ENCODE measurements at regions not wholly inside any gene's neighbourhood (a gene's known extent, or its start where the extent isn't known, plus 50 kb on each side); places are given as distances from the start of the nearest gene placed in this dataset.
"Not testable (repeated sequence)": the region's sequence is repeated elsewhere in the genome, so short reads cannot be mapped to it uniquely, and the experiment has no call there.

DNA sequence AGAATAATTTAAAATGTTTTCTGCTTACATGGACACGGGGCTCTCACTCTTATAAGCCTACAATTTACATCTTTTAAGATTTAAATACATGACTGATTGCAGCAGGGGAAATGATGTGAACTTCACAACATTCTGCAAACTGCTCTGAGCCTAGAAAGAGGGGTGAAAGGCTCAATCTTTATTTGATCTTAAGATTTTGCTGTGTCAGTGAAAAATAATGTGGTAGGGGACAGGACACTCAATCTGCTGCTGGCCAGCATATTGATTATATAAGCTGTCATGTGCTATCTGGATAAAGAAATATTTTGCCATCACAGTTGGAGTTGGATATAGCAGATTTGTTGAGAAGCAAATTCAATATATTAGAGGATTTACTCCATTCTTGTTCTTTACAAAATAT lies 2210.5 kb downstream of the PCDH7 start:
- Mint-ChIP-seq H3K9me3 (ENCODE audit: low read depth, unreplicated experiment) (peaks cover 2% of the 10 kb centered on the region), H3K4me3 (ENCODE audit: low read depth, unreplicated experiment) (no peak overlapping the region), H3K27ac (ENCODE audit: unreplicated experiment) (no peak overlapping the region), H3K36me3 (ENCODE audit: insufficient read depth, unreplicated experiment) (no peaks in the 10 kb centered on the region), H3K27me3 (ENCODE audit: unreplicated experiment) (no peaks in the 10 kb centered on the region), H3K4me1 (ENCODE audit: low read depth, unreplicated experiment) (no peaks in the 10 kb centered on the region)
- TF ChIP-seq, protein P1, sequence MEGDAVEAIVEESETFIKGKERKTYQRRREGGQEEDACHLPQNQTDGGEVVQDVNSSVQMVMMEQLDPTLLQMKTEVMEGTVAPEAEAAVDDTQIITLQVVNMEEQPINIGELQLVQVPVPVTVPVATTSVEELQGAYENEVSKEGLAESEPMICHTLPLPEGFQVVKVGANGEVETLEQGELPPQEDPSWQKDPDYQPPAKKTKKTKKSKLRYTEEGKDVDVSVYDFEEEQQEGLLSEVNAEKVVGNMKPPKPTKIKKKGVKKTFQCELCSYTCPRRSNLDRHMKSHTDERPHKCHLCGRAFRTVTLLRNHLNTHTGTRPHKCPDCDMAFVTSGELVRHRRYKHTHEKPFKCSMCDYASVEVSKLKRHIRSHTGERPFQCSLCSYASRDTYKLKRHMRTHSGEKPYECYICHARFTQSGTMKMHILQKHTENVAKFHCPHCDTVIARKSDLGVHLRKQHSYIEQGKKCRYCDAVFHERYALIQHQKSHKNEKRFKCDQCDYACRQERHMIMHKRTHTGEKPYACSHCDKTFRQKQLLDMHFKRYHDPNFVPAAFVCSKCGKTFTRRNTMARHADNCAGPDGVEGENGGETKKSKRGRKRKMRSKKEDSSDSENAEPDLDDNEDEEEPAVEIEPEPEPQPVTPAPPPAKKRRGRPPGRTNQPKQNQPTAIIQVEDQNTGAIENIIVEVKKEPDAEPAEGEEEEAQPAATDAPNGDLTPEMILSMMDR (IDR thresholded peaks at IDR 0.05; ENCODE audit: unreplicated experiment) = no peak
- DNase-seq = no peak
- no TSS peak for BruUV-seq (replicated peaks)
- CTCF ChIA-PET = no interaction called here
- intact Hi-C loops (cut with micrococcal nuclease; ENCODE audit: unreplicated experiment) = no loop called here

DNA sequence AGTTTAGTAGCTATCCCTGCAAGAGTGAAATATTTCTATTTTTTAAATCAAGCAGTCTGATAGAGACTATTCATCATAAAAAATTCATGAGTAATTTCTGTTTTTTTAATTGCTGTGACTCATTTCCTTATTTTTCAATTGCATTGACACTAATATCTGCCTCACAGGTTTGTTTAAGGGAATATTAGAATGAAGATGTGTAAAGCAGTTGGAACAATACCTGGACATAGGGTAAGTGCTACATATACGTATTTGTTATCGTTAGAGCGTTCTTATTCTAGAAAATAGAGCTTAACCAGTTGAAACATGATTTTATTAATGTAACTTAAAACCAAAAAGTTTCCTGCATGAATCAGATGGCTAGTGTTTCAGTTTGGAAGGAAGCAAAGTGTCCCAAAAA lies 2211.3 kb downstream of the PCDH7 start:
- no TSS peak for BruUV-seq (replicated peaks)
- Mint-ChIP-seq H3K36me3 (ENCODE audit: insufficient read depth, unreplicated experiment) (no peaks in the 10 kb centered on the region), H3K27me3 (ENCODE audit: unreplicated experiment) (no peaks in the 10 kb centered on the region), H3K9me3 (ENCODE audit: low read depth, unreplicated experiment) (peaks cover 2% of the 10 kb centered on the region), H3K27ac (ENCODE audit: unreplicated experiment) (no peak overlapping the region), H3K4me3 (ENCODE audit: low read depth, unreplicated experiment) (no peak overlapping the region), H3K4me1 (ENCODE audit: low read depth, unreplicated experiment) (no peaks in the 10 kb centered on the region)
- TF ChIP-seq, protein P1 (IDR thresholded peaks at IDR 0.05; ENCODE audit: unreplicated experiment) = no peak
- no peak for DNase-seq
- CTCF ChIA-PET = no interaction called here
- intact Hi-C loops (cut with micrococcal nuclease; ENCODE audit: unreplicated experiment) = no loop called here

DNA sequence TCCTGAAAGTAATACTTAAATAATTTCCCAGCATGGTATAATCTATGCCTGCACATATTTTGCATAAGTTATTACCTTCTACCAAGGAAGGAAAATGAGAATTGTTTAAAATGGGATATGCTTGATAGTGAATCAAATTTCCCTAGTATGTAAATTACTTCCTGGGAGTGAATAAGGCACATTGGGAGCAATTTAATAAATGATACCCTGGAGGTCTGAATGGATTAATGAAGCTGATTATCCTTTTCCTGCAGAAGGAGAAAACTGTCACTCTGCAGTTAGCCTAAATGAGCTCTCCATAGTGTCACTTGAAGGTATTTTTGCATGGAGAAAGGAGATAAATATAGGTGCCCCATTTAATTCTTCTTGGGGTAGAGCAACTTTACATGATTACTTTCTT lies 2212.0 kb downstream of the PCDH7 start:
- H3K27me3 Mint-ChIP-seq (ENCODE audit: unreplicated experiment) = no peaks in the 10 kb centered on the region
- peaks cover 2% of the 10 kb centered on the region for H3K9me3 Mint-ChIP-seq (ENCODE audit: low read depth, unreplicated experiment)
- H3K27ac Mint-ChIP-seq (ENCODE audit: unreplicated experiment) = no peak overlapping the region
- no peak overlapping the region for H3K4me3 Mint-ChIP-seq (ENCODE audit: low read depth, unreplicated experiment)
- DNase-seq = no peak
- TF ChIP-seq, protein P1 (IDR thresholded peaks at IDR 0.05; ENCODE audit: unreplicated experiment) = no peak
- CTCF ChIA-PET = no interaction called here
- intact Hi-C loops (cut with micrococcal nuclease; ENCODE audit: unreplicated experiment) = no loop called here
- H3K4me1 Mint-ChIP-seq (ENCODE audit: low read depth, unreplicated experiment) = no peaks in the 10 kb centered on the region
- BruUV-seq (replicated peaks) = no TSS peak
- H3K36me3 Mint-ChIP-seq (ENCODE audit: insufficient read depth, unreplicated experiment) = no peaks in the 10 kb centered on the region

DNA sequence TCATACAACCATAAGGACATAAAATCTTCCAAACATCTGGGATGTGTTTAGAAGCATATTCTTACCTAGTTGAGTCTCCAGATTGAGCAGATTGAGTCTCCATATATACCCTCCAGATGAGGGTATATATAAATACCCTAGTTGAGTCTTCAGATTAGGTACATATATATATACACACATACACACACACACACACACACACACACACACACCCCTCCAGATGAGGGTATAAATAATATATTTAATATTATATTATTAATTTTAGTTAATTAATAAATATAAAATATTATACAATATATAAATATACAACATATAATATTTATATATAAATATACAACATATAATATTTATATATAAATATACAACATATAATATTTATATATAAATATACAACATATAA lies 2219.1 kb downstream of the PCDH7 start:
- CTCF ChIA-PET; H3K36me3 Mint-ChIP-seq (ENCODE audit: insufficient read depth, unreplicated experiment); BruUV-seq (replicated peaks): not testable (repeated sequence)

DNA sequence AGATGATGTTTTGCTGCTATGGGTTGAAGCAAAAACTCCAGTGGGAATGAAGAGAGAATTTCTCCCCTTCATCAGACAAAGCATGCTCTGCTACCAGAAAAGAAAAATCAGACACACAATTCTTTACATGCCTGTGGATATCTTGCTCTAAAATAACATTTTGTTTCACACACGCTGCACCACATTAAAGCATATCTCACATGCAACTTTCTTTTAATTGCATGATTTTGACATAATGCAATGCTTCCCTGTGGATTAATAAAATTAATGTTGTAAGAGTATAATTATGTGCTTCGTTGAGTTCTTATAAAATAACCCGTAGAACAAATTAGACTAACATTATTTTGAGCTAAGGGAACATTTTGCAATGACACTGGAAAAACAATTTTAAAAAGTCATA lies 2230.7 kb downstream of the PCDH7 start:
- no TSS peak for BruUV-seq (replicated peaks)
- CTCF ChIA-PET = no interaction called here

More for the DNA sequence above, 2219.1 kb downstream of the PCDH7 start:
- intact Hi-C loops (cut with micrococcal nuclease; ENCODE audit: unreplicated experiment); H3K27me3 Mint-ChIP-seq (ENCODE audit: unreplicated experiment); H3K4me1 Mint-ChIP-seq (ENCODE audit: low read depth, unreplicated experiment); H3K4me3 Mint-ChIP-seq (ENCODE audit: low read depth, unreplicated experiment); DNase-seq; H3K27ac Mint-ChIP-seq (ENCODE audit: unreplicated experiment): not testable (repeated sequence)
- H3K9me3 Mint-ChIP-seq (ENCODE audit: low read depth, unreplicated experiment) = peaks cover 11% of the 10 kb centered on the region

More for the DNA sequence above, 2230.7 kb downstream of the PCDH7 start:
- no peak overlapping the region for H3K27ac Mint-ChIP-seq (ENCODE audit: unreplicated experiment)
- TF ChIP-seq, protein P1 (IDR thresholded peaks at IDR 0.05; ENCODE audit: unreplicated experiment) = no peak
- DNase-seq = no peak
- no peaks in the 10 kb centered on the region for H3K36me3 Mint-ChIP-seq (ENCODE audit: insufficient read depth, unreplicated experiment)
- no peak overlapping the region for H3K4me3 Mint-ChIP-seq (ENCODE audit: low read depth, unreplicated experiment)
- H3K4me1 Mint-ChIP-seq (ENCODE audit: low read depth, unreplicated experiment) = no peaks in the 10 kb centered on the region
- no peaks in the 10 kb centered on the region for H3K27me3 Mint-ChIP-seq (ENCODE audit: unreplicated experiment)
- intact Hi-C loops (cut with micrococcal nuclease; ENCODE audit: unreplicated experiment) = no loop called here
- peaks cover 17% of the 10 kb centered on the region for H3K9me3 Mint-ChIP-seq (ENCODE audit: low read depth, unreplicated experiment)

Measured in Calu3 (cell line).